DND-41 (cell line): ENCODE measurements at regions not wholly inside any gene's neighbourhood (a gene's known extent, or its start where the extent isn't known, plus 50 kb on each side); places are given as distances from the start of the nearest gene placed in this dataset.

Experiments
- ATAC-seq: fragments of 200-7000 bp; cut with Tn5 transposase; 3 replicates; pipeline ENCODE4 v1.9.1; 2021; ENCODE audit warnings: low read depth; ENCODE audit not compliant: insufficient read depth
- DNase-seq: peaks from one replicate; pipeline ENCODE4 v3.0.0-alpha.2; 2020
- H2AFZ ChIP-seq: 2 replicates; pipeline ENCODE4 v1.6.0; 2012; ENCODE audit warnings: low read depth, low read length
- H3K27ac ChIP-seq: 2 replicates; pipeline ENCODE4 v1.5.1; 2012; ENCODE audit warnings: low read length, inconsistent platforms
- H3K27me3 ChIP-seq: fragments of 200-600 bp; sonication (generic); 2 replicates; pipeline ENCODE4 v1.6.0; 2012; ENCODE audit warnings: low read length, mild to moderate bottlenecking, inconsistent platforms; ENCODE audit not compliant: insufficient read depth, poor library complexity
- H3K36me3 ChIP-seq: 2 replicates; pipeline ENCODE4 v1.5.1; 2012; ENCODE audit warnings: low read length, inconsistent platforms; ENCODE audit not compliant: insufficient read depth
- H3K4me1 ChIP-seq: 2 replicates; pipeline ENCODE4 v1.5.1; 2012; ENCODE audit warnings: mild to moderate bottlenecking, low read length; ENCODE audit not compliant: insufficient read depth
- H3K4me2 ChIP-seq: 2 replicates; pipeline ENCODE4 v1.6.0; 2012; ENCODE audit warnings: mild to moderate bottlenecking, moderate library complexity, low read length, inconsistent platforms; ENCODE audit not compliant: insufficient read depth
- H3K4me3 ChIP-seq, 2 experiments: fragments of 200-600 bp in 1 of 2; shearing (Covaris generic) in 1 of 2; 2 replicates each; pipeline ENCODE4 v1.5.1; 2012 to 2016; ENCODE audit warnings: inconsistent platforms in 2 of 2, low read length in 2 of 2, mild to moderate bottlenecking in 2 of 2, low read depth in 1 of 2, moderate library complexity in 1 of 2
- H3K79me2 ChIP-seq: 2 replicates; pipeline ENCODE4 v1.6.0; 2012; ENCODE audit warnings: low read length, inconsistent platforms; ENCODE audit not compliant: insufficient read depth
- H3K9ac ChIP-seq: 2 replicates; pipeline ENCODE4 v1.6.0; 2012; ENCODE audit warnings: low read depth, mild to moderate bottlenecking, inconsistent platforms, low read length, moderate library complexity
- H3K9me3 ChIP-seq: 2 replicates; pipeline ENCODE4 v1.5.1; 2012; ENCODE audit warnings: low read length, moderate library complexity, mild to moderate bottlenecking, inconsistent platforms; ENCODE audit not compliant: insufficient read depth, severe bottlenecking
- H4K20me1 ChIP-seq: 2 replicates; pipeline ENCODE4 v1.6.0; 2012; ENCODE audit warnings: low read length; ENCODE audit not compliant: insufficient read depth
- EZH2 ChIP-seq: IDR thresholded peaks from 3 replicates; pipeline ENCODE4 v1.6.1; 2012; ENCODE audit warnings: borderline replicate concordance, low read depth, mild to moderate bottlenecking, moderate library complexity, low read length, inconsistent platforms; ENCODE audit not compliant: severe bottlenecking
- TF ChIP-seq, protein P1 (sequence below): IDR thresholded peaks from 2 replicates; pipeline ENCODE4 v1.5.1; 2012; ENCODE audit warnings: borderline replicate concordance, low read length, moderate library complexity, mild to moderate bottlenecking; ENCODE audit not compliant: poor library complexity, severe bottlenecking; ENCODE audit errors: extremely low read depth

DNA sequence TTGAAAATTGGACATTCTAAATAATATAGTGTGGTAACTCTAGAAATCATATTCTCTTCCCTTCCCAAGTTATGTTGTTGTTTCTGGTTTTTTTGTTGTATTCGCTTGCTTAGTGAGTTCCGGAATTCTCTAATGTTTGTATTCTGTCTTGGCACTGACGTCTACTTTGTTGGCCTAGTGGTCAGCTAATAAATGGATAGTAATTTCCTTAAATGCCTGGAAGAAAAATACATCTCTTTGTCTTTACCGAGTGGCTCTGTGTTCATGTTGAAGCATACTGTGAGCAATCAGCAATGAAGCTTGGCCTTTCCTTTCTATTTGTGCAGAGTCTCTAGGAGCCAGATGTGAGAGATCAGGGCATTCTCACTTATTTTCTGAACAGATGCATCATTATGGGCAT is 1225.7 kb downstream of the JRKL start:
- ATAC-seq (no peak), DNase-seq (no peak)
- H3K36me3 ChIP-seq, result no peaks in the 10 kb centered on the region
- H3K4me3 ChIP-seq, result no peak overlapping the region
- H4K20me1 ChIP-seq, result no peaks in the 10 kb centered on the region
- H3K27ac ChIP-seq, result no peak overlapping the region
- TF ChIP-seq EZH2, result no peak
- TF ChIP-seq, protein P1, sequence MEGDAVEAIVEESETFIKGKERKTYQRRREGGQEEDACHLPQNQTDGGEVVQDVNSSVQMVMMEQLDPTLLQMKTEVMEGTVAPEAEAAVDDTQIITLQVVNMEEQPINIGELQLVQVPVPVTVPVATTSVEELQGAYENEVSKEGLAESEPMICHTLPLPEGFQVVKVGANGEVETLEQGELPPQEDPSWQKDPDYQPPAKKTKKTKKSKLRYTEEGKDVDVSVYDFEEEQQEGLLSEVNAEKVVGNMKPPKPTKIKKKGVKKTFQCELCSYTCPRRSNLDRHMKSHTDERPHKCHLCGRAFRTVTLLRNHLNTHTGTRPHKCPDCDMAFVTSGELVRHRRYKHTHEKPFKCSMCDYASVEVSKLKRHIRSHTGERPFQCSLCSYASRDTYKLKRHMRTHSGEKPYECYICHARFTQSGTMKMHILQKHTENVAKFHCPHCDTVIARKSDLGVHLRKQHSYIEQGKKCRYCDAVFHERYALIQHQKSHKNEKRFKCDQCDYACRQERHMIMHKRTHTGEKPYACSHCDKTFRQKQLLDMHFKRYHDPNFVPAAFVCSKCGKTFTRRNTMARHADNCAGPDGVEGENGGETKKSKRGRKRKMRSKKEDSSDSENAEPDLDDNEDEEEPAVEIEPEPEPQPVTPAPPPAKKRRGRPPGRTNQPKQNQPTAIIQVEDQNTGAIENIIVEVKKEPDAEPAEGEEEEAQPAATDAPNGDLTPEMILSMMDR, result no peak
- H3K4me2 ChIP-seq, result no peak overlapping the region
- H3K9ac ChIP-seq, result no peak overlapping the region
- no peaks in the 10 kb centered on the region for H3K4me1 ChIP-seq
- no peaks in the 10 kb centered on the region for H3K9me3 ChIP-seq
- H2AFZ ChIP-seq, result no peak overlapping the region
- no peaks in the 10 kb centered on the region for H3K79me2 ChIP-seq
- H3K27me3 ChIP-seq, result no peaks in the 10 kb centered on the region

DNA sequence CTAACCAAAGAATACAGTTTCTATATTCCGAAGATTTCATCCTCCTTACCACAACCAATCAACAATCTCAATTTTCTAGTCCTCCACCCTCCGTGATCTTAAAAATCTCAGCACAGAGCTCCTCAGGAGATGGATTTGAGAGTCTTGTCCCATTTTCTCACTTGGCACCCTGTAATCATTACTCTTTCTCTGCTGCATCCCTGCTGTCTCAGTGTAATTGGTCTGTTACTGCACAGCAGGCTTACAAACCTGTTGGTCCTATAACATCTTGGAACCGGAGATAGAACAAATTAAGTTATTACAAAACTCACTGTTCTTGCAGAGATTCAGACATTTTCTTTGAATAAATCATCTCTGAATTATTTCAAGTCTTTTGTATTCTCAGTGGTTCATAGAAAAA is 1227.2 kb downstream of the JRKL start:
- DNase-seq (no peak), ATAC-seq (no peak)
- H3K9ac ChIP-seq, result no peak overlapping the region
- no peaks in the 10 kb centered on the region for H3K79me2 ChIP-seq
- no peak overlapping the region for H3K27ac ChIP-seq
- H3K4me2 ChIP-seq, result no peak overlapping the region
- no peaks in the 10 kb centered on the region for H3K9me3 ChIP-seq
- H3K4me1 ChIP-seq, result no peaks in the 10 kb centered on the region
- H3K36me3 ChIP-seq, result no peaks in the 10 kb centered on the region
- no peak for TF ChIP-seq EZH2
- H3K27me3 ChIP-seq, result no peaks in the 10 kb centered on the region
- H2AFZ ChIP-seq, result no peak overlapping the region
- no peaks in the 10 kb centered on the region for H4K20me1 ChIP-seq
- H3K4me3 ChIP-seq, result no peak overlapping the region

DNA sequence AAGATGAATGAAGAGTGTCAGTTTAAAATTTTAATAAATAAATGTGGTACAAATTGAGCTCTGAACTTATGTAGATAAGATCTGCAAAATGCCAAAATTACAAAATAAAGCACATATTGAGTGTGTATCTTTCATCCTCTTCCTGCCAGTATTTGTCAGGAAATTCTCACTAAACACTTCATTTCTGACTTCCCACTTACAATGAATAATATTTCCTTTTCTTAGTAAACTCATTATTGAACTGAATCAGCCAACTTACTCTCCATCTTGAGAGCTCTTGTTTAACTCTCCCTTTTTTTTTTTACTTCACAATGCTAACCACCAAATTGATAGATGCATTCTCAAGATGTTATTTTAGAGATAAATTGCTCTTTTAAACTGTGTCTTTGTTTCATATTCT is 1230.2 kb downstream of the JRKL start:
- no peak overlapping the region for H2AFZ ChIP-seq
- H3K9ac ChIP-seq, result no peak overlapping the region
- ATAC-seq (no peak), DNase-seq (no peak)
- no peaks in the 10 kb centered on the region for H3K4me1 ChIP-seq
- H3K4me3 ChIP-seq, result no peak overlapping the region
- H3K9me3 ChIP-seq, result no peaks in the 10 kb centered on the region
- TF ChIP-seq, protein P1, result no peak
- TF ChIP-seq EZH2, result no peak
- H4K20me1 ChIP-seq, result no peaks in the 10 kb centered on the region
- H3K79me2 ChIP-seq, result no peaks in the 10 kb centered on the region
- H3K4me2 ChIP-seq, result no peak overlapping the region
- no peaks in the 10 kb centered on the region for H3K27me3 ChIP-seq
- no peak overlapping the region for H3K27ac ChIP-seq
- no peaks in the 10 kb centered on the region for H3K36me3 ChIP-seq

DNA sequence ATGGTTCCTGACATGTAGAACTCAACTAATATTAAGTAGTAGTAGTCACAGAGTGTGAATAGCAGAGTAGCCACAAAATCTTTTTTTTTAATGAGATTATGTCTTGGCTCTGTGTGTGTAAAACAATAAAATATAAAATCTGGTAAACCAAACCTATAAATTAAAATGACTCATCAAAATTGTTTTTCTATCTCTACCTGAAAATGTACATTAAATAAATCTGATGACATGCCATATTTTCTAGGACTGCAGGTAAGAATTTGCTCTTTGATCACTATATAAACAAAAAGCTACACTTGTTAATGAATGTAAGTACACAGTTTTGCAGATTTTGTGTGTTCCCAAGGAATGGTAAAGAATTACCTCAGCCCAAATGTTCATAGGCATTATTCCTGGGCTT is 1231.5 kb downstream of the JRKL start:
- no peak overlapping the region for H3K4me3 ChIP-seq
- TF ChIP-seq, protein P1, result no peak
- ATAC-seq (no peak), DNase-seq (no peak)
- H3K36me3 ChIP-seq, result no peaks in the 10 kb centered on the region
- no peak overlapping the region for H3K27ac ChIP-seq
- H3K9me3 ChIP-seq, result no peaks in the 10 kb centered on the region
- H3K9ac ChIP-seq, result no peak overlapping the region
- no peaks in the 10 kb centered on the region for H3K4me1 ChIP-seq
- H4K20me1 ChIP-seq, result no peaks in the 10 kb centered on the region
- H3K4me2 ChIP-seq, result no peak overlapping the region
- no peak overlapping the region for H2AFZ ChIP-seq
- H3K79me2 ChIP-seq, result no peaks in the 10 kb centered on the region
- no peaks in the 10 kb centered on the region for H3K27me3 ChIP-seq
